ENCODE measurements at regions not wholly inside any gene's neighbourhood (a gene's known extent, or its start where the extent isn't known, plus 50 kb on each side); places are given as distances from the start of the nearest gene placed in this dataset.

DNA sequence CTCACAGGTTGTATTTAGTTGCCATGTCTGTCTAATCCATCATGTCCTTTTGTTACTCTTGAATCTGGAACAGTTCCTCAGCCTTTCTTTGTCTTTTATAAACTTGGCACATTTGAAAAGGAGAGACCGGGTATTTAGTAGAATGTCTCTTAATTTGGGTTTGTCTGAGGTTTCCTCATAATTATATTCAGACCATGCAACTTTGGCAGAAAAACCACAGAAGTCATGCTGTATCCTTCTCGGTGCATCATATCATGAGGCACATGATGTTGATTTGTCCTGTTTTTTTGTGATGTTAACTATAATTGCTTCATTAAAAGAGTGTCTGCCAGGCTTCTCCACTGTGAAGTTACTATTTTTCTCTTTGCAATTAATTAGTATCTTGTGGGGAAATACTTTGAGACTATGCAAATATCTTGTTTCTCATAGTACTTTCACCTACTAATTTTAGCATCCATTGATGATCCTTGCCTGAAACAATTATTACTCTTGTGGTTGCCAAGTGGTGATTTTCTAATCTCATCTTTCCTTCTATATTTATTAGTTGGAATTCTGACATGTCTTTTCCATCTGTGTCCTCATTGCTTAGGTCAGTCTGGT is 837.3 kb downstream of the DHX35 start:
- Histone ChIP-seq H3K27ac (ENCODE audit: low read depth, low read length) (no peak overlapping the region), H3K4me3 (ENCODE audit: low read depth in 1 of 2, low read length in 2 of 2) (no peak overlapping the region), H3K27me3 (ENCODE audit: control insufficient read depth in 1 of 2, insufficient read depth in 2 of 2, low read length in 2 of 2) (no peaks in the 10 kb centered on the region), H3K9me3 (ENCODE audit: control insufficient read depth in 1 of 2, low read length in 2 of 2) (peaks cover 0 to 5% of the 10 kb centered on the region in 2 donors), H3K4me1 (ENCODE audit: control insufficient read depth in 1 of 2, insufficient read depth in 2 of 2, low read length in 2 of 2) (peaks cover 4 to 5% of the 10 kb centered on the region in 2 donors), H3K36me3 (ENCODE audit: control insufficient read depth in 1 of 2, insufficient read depth in 2 of 2, low read length in 2 of 2) (no peaks in the 10 kb centered on the region), H3K9ac (ENCODE audit: low read depth in 1 of 2, low read length in 2 of 2) (no peak overlapping the region)

DNA sequence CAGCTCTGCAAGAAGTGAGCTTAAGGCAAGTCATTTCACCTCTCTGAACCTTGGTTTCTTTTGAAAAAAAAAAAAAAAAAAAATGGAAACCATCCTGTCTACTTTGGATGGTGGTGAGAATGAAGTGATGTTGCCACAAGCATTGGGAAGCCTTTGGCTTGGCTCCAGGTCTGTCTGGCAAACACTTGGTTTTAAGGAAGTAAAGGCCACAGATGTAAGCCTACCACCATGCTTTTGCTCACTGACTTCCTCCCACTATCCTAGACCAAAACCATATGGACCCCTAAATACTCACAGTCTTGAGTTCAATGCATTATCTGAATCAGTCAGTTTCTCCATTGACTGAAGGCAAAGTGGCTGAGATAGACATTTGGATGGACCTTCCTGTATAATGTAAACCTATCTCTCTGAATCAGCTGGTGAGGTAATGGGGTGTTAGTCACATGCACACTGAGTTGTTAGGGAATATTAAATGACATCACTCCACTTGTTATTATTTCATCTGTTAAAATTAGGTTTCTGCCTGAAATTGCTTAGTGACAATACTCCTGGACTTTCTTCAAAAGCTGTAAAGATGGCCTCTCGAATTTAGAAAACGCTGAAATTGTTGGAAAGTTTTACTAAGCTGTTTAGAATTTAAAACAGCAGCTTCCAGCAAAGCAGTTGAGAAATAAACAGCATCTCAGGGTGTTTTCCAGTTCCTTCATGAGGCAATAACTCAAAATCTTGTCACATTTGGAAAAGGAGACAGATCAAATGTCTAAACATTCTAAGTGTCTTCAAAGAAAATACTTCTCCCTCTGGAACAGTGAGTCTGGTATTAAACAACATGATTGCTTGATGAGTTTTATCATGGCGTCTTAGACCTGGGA is 833.5 kb downstream of the DHX35 start:
- Histone ChIP-seq H3K4me3 (ENCODE audit: low read depth in 1 of 2, low read length in 2 of 2) (no peak overlapping the region), H3K4me1 (ENCODE audit: control insufficient read depth in 1 of 2, insufficient read depth in 2 of 2, low read length in 2 of 2) (peaks cover 2 to 5% of the 10 kb centered on the region in 2 donors), H3K27ac (ENCODE audit: low read depth, low read length) (no peak overlapping the region), H3K9me3 (ENCODE audit: control insufficient read depth in 1 of 2, low read length in 2 of 2) (peaks cover 0 to 5% of the 10 kb centered on the region in 2 donors), H3K27me3 (ENCODE audit: control insufficient read depth in 1 of 2, insufficient read depth in 2 of 2, low read length in 2 of 2) (no peaks in the 10 kb centered on the region), H3K36me3 (ENCODE audit: control insufficient read depth in 1 of 2, insufficient read depth in 2 of 2, low read length in 2 of 2) (no peaks in the 10 kb centered on the region), H3K9ac (ENCODE audit: low read depth in 1 of 2, low read length in 2 of 2) (no peak overlapping the region)

DNA sequence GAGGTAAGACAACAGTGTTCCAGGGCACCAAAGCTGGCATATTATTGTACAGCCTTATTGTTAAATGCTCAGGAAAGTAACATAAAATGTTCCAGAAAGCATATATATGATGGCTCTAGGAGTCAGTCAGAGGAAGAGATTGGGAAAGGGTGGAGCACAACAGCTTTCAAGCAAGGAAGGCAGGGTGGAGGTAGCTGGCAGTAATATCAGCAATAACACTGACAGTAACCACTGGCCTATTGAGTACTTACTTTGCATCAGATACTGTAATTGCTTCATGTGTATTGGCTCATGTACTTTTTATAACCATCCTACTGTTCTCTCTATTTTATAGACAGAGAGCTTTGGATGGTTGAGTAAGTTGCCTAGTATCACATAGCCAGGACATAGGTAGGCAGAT is 830.2 kb downstream of the DHX35 start:
- Histone ChIP-seq H3K27me3 (ENCODE audit: control insufficient read depth in 1 of 2, insufficient read depth in 2 of 2, low read length in 2 of 2) (no peaks in the 10 kb centered on the region), H3K4me3 (ENCODE audit: low read depth in 1 of 2, low read length in 2 of 2) (no peak overlapping the region), H3K9ac (ENCODE audit: low read depth in 1 of 2, low read length in 2 of 2) (no peak overlapping the region), H3K27ac (ENCODE audit: low read depth, low read length) (no peak overlapping the region), H3K9me3 (ENCODE audit: control insufficient read depth in 1 of 2, low read length in 2 of 2) (no peaks in the 10 kb centered on the region), H3K36me3 (ENCODE audit: control insufficient read depth in 1 of 2, insufficient read depth in 2 of 2, low read length in 2 of 2) (no peaks in the 10 kb centered on the region), H3K4me1 (ENCODE audit: control insufficient read depth in 1 of 2, insufficient read depth in 2 of 2, low read length in 2 of 2) (peaks cover 0 to 5% of the 10 kb centered on the region in 2 donors)

DNA sequence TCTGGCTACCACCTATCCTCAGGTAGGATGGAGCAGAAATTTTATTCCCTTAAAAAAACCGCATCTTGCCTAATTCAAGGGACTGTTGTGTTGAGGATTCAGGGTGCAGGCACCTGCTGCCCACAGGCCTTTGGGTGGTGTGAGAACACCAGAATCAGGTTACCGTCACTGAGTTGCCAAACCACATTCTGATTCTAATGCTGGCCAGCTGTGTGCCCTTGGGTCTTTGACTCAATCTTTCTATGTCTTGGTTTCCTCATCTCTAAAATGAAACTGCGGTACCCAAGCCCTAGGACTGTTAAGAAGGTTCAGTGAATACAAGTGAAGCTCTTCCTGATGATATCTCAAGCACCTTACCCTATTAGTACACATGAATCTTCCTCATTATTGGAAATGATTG is 827.3 kb downstream of the DHX35 start:
- Histone ChIP-seq H3K4me3 (ENCODE audit: low read depth in 1 of 2, low read length in 2 of 2) (no peak overlapping the region), H3K9me3 (ENCODE audit: control insufficient read depth in 1 of 2, low read length in 2 of 2) (no peaks in the 10 kb centered on the region), H3K4me1 (ENCODE audit: control insufficient read depth in 1 of 2, insufficient read depth in 2 of 2, low read length in 2 of 2) (no peaks in the 10 kb centered on the region), H3K9ac (ENCODE audit: low read depth in 1 of 2, low read length in 2 of 2) (no peak overlapping the region), H3K27me3 (ENCODE audit: control insufficient read depth in 1 of 2, insufficient read depth in 2 of 2, low read length in 2 of 2) (no peaks in the 10 kb centered on the region), H3K36me3 (ENCODE audit: control insufficient read depth in 1 of 2, insufficient read depth in 2 of 2, low read length in 2 of 2) (no peaks in the 10 kb centered on the region), H3K27ac (ENCODE audit: low read depth, low read length) (no peak overlapping the region)

DNA sequence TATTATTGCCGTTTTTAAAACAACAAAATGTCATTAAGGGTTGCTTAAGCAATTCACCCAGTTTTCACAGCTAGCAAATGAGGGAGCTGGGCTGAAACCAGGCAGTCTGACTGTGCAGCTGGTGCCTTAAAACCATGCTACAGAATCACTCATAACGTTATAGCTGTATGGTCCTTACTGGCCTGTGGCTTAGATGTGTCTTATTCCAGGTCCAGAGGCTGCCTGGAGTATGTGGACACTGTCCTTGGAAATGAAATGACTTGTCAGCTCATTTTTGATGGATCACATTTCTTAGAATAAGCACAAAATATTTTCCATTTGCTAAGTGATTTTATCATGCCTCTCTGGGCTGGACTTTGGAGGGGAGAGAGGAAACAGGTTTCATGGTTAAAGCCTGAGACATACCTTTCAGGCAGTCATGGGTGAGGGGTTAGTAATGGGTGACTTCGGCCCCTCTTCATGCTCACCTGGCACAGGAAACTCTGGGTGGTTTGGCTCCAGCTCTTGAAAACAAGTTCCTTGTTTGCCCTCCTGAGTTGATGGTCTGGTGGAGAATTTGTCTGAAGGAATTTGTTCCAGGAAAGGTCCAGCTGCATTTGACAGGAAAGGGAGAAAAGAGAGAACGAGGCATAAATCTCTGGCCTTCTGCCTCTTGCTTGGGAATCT is 823.2 kb downstream of the DHX35 start:
- Histone ChIP-seq H3K27ac (ENCODE audit: low read depth, low read length) (no peak overlapping the region), H3K27me3 (ENCODE audit: control insufficient read depth in 1 of 2, insufficient read depth in 2 of 2, low read length in 2 of 2) (no peaks in the 10 kb centered on the region), H3K9ac (ENCODE audit: low read depth in 1 of 2, low read length in 2 of 2) (no peak overlapping the region), H3K4me1 (ENCODE audit: control insufficient read depth in 1 of 2, insufficient read depth in 2 of 2, low read length in 2 of 2) (no peaks in the 10 kb centered on the region), H3K36me3 (ENCODE audit: control insufficient read depth in 1 of 2, insufficient read depth in 2 of 2, low read length in 2 of 2) (no peaks in the 10 kb centered on the region), H3K9me3 (ENCODE audit: control insufficient read depth in 1 of 2, low read length in 2 of 2) (peaks cover 0 to 5% of the 10 kb centered on the region in 2 donors), H3K4me3 (ENCODE audit: low read depth in 1 of 2, low read length in 2 of 2) (no peak overlapping the region)

DNA sequence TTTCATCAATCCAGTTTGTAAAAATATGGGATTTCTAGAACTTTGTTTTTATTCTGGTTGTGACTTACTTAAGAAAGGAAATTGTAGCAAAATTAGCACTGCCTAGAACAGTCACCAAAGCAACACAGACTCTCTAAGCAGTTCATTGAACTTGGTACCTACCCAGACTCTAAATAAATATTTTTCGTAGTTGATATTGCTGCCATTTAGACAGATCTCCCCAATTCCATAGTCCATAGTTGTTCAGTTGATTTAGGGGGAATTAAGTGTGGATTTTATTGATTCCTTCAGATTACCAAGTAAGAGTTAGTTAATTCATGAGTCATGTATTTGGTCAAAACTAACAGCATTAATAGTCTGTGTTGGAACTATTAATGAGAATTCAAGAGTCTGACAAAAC is 822.5 kb downstream of the DHX35 start:
- H3K27ac ChIP-seq (ENCODE audit: low read depth, low read length), result no peak overlapping the region

DNA sequence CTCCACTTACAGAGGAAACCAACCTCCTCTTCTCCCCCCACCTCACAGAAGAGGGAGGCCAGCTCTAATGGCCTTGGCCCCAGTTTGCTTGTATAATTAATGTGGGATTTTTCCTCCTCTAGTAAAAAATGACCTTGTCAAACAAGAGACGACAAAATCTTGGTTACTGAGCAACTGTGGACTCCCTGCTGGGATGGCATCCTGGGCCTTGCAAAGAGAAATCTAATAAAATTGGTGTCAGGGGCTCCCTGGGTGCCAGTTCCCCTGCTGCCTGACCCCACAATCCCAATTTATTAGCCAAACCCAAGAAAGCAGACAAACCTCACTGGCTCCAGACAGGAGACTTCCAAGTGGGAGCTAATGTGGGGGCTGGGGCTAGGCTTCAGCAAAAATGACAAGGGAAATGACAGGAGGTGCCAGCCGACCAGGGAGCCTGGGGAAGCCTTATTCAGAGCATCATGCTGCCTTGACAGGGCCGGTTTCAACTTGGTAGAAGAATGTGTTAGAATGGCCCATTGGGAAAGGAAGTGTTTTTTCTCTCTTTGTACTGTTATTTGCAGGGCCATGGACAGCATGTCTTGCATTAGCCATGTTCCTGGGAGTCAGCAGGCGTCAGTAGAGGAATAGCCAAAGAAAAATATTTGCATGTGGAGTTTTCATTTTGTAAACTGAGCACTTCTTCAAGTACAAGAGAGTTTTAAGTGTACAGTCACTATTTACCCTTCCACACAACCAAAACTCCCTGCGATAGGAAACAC is 816.9 kb downstream of the DHX35 start:
- Histone ChIP-seq H3K27ac (ENCODE audit: low read depth, low read length) (no peak overlapping the region), H3K4me3 (ENCODE audit: low read depth in 1 of 2, low read length in 2 of 2) (no peak overlapping the region)

More for the DNA sequence above, 822.5 kb downstream of the DHX35 start:
- H3K4me3 ChIP-seq (ENCODE audit: low read depth in 1 of 2, low read length in 2 of 2), result no peak overlapping the region
- peaks cover 0 to 5% of the 10 kb centered on the region in 2 donors for H3K9me3 ChIP-seq (ENCODE audit: control insufficient read depth in 1 of 2, low read length in 2 of 2)
- no peaks in the 10 kb centered on the region for H3K36me3 ChIP-seq (ENCODE audit: control insufficient read depth in 1 of 2, insufficient read depth in 2 of 2, low read length in 2 of 2)
- H3K9ac ChIP-seq (ENCODE audit: low read depth in 1 of 2, low read length in 2 of 2), result no peak overlapping the region
- H3K4me1 ChIP-seq (ENCODE audit: control insufficient read depth in 1 of 2, insufficient read depth in 2 of 2, low read length in 2 of 2), result no peaks in the 10 kb centered on the region
- no peaks in the 10 kb centered on the region for H3K27me3 ChIP-seq (ENCODE audit: control insufficient read depth in 1 of 2, insufficient read depth in 2 of 2, low read length in 2 of 2)

DNA sequence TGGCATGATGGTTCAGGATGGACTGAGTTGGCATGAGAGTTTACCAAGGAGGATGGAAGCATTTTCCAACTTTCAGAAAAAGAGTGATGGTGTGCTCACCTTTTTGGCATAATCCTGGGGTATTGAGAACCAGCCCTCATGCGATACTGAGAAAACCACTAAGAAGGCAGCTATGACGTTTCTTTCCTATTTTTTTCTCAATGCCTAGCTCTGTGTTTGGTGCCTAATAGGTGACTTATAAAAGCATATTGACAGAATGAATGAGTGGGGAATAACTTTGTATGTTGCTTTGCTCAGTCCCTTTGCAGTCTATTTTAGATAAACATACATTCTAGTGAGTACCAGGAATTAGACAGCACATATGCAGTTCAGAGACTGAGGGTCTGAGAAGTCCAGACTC is 816.3 kb downstream of the DHX35 start:
- Histone ChIP-seq H3K9me3 (ENCODE audit: control insufficient read depth in 1 of 2, low read length in 2 of 2) (peaks cover 0 to 3% of the 10 kb centered on the region in 2 donors), H3K4me1 (ENCODE audit: control insufficient read depth in 1 of 2, insufficient read depth in 2 of 2, low read length in 2 of 2) (no peaks in the 10 kb centered on the region), H3K36me3 (ENCODE audit: control insufficient read depth in 1 of 2, insufficient read depth in 2 of 2, low read length in 2 of 2) (no peaks in the 10 kb centered on the region), H3K27me3 (ENCODE audit: control insufficient read depth in 1 of 2, insufficient read depth in 2 of 2, low read length in 2 of 2) (no peaks in the 10 kb centered on the region), H3K4me3 (ENCODE audit: low read depth in 1 of 2, low read length in 2 of 2) (no peak overlapping the region), H3K9ac (ENCODE audit: low read depth in 1 of 2, low read length in 2 of 2) (no peak overlapping the region), H3K27ac (ENCODE audit: low read depth, low read length) (no peak overlapping the region)

More for the DNA sequence above, 816.9 kb downstream of the DHX35 start:
- Histone ChIP-seq H3K4me1 (ENCODE audit: control insufficient read depth in 1 of 2, insufficient read depth in 2 of 2, low read length in 2 of 2) (no peaks in the 10 kb centered on the region), H3K9me3 (ENCODE audit: control insufficient read depth in 1 of 2, low read length in 2 of 2) (peaks cover 0 to 5% of the 10 kb centered on the region in 2 donors), H3K36me3 (ENCODE audit: control insufficient read depth in 1 of 2, insufficient read depth in 2 of 2, low read length in 2 of 2) (no peaks in the 10 kb centered on the region), H3K9ac (ENCODE audit: low read depth in 1 of 2, low read length in 2 of 2) (no peak overlapping the region), H3K27me3 (ENCODE audit: control insufficient read depth in 1 of 2, insufficient read depth in 2 of 2, low read length in 2 of 2) (no peaks in the 10 kb centered on the region)

DNA sequence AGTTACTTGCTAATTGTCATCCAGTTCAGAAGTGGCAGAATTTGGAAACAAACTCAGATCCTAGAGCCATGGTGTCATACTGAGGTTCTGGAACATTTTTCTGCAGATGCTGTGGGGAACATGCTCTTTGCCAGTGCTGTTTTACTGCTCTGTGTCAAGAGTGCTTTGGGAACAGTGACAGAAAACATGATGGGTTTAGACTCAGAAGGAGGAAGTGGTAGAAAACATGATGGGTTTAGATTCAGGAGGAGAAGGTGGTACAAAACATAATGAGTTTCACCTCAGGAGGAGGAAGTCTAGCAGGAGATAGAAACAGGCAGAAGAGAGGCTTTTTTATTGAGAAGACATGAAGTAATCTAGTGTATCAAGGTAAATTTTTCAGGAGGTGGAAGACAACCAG is 815.5 kb downstream of the DHX35 start:
- Histone ChIP-seq H3K4me3 (ENCODE audit: low read depth in 1 of 2, low read length in 2 of 2) (no peak overlapping the region), H3K9ac (ENCODE audit: low read depth in 1 of 2, low read length in 2 of 2) (no peak overlapping the region), H3K4me1 (ENCODE audit: control insufficient read depth in 1 of 2, insufficient read depth in 2 of 2, low read length in 2 of 2) (no peaks in the 10 kb centered on the region), H3K27me3 (ENCODE audit: control insufficient read depth in 1 of 2, insufficient read depth in 2 of 2, low read length in 2 of 2) (no peaks in the 10 kb centered on the region), H3K27ac (ENCODE audit: low read depth, low read length) (no peak overlapping the region), H3K9me3 (ENCODE audit: control insufficient read depth in 1 of 2, low read length in 2 of 2) (no peaks in the 10 kb centered on the region), H3K36me3 (ENCODE audit: control insufficient read depth in 1 of 2, insufficient read depth in 2 of 2, low read length in 2 of 2) (no peaks in the 10 kb centered on the region)

Measured in duodenal mucosa (tissue), 2 donors.